HG03432 (cell line): ENCODE measurements at regions not wholly inside any gene's neighbourhood (a gene's known extent, or its start where the extent isn't known, plus 50 kb on each side); places are given as distances from the start of the nearest gene placed in this dataset.

Experiments
- ATAC-seq: cut with Tn5 transposase; IDR thresholded peaks from one replicate; pipeline ENCODE4 v1.9.1; 2021; ENCODE audit warnings: mild to moderate bottlenecking, moderate library complexity; ENCODE audit not compliant: unreplicated experiment

DNA sequence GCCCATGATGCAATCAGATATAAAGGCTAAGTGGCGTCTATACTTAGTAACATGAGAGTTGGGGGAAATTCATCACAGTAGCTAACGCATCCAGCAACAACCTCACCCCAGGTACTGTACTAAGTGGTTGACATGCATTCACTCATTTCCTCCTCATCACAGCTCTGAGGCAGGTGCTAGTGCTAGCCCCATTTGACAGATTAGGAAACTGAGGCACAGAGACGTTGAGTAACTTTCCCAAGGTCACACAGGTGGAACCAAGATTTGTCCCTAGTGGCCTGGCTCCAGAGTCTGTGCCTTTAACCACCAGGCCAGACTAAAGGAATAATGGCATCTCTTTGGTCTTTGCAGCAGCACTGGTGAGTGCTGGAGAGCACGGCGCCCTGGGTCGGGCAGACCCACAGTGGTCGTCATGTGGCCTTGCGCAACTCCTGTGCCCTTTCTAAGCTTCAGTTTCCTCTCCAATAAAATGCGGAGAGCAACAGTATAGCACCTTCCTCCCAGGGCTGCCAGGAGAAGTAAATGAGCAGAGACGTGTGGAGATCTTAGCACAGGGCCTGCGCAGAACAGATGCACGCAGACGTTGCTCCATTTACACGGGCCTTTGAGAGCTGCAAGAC, 186.4 kb downstream of the BCOR start:
- ATAC-seq: no peak

DNA sequence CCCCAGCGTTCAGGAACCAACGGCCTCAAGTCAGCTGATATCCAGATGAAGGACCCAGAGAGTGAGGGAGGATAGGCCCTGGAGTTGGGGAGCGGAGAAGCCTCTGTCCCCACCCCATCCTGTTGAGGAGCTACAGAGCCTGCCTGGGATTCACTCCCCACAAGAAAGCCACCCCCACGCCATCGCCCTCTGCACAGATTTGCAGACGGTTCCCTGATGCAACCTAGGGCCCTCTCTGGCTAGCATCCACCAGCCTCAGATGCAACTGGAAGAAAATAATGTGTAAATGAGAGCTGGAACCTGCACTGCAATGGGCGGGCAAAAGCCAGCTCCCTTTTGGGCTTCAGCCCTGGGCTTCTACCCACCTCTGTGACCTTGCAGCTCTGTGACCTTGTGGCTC, 185.6 kb downstream of the BCOR start:
- ATAC-seq: no peak

- no peak for ATAC-seq
These were observed 182.7 kb downstream of the BCOR start for GRCh38 chrX:39915081-39915480.

- ATAC-seq: no peak
These were observed 182.2 kb downstream of the BCOR start for GRCh38 chrX:39915596-39915995.

GRCh38 chrX:39921838-39922237, 175.9 kb downstream of the BCOR start:
- no peak for ATAC-seq

GRCh38 chrX:39922488-39922887, 175.3 kb downstream of the BCOR start:
- no peak for ATAC-seq

DNA sequence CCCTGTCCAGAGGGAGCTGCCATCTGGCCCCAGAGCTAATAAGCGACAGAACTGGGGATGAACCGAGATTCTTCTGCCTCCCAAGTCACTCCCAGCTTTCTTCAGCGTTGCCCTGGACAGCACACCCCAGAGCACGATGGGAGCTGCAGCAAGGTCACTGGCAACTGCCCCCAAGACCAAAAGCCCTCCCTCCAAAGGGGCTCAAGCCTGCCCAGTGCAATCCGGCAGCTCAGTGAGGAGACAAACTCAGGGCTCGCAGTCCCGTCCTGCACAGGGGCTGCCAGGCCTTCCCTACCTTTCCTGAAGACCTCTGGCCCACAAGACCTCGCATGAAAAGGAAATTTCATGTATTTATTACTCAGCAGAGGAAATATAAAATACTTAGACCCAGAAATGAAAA, 174.8 kb downstream of the BCOR start:
- no peak for ATAC-seq

- ATAC-seq: no peak
These were observed 170.4 kb downstream of the BCOR start for GRCh38 chrX:39927380-39927779.

- ATAC-seq: no peak
These were observed 168.9 kb downstream of the BCOR start for GRCh38 chrX:39928704-39929378.

GRCh38 chrX:39929379-39930025, 168.3 kb downstream of the BCOR start:
- no peak for ATAC-seq

DNA sequence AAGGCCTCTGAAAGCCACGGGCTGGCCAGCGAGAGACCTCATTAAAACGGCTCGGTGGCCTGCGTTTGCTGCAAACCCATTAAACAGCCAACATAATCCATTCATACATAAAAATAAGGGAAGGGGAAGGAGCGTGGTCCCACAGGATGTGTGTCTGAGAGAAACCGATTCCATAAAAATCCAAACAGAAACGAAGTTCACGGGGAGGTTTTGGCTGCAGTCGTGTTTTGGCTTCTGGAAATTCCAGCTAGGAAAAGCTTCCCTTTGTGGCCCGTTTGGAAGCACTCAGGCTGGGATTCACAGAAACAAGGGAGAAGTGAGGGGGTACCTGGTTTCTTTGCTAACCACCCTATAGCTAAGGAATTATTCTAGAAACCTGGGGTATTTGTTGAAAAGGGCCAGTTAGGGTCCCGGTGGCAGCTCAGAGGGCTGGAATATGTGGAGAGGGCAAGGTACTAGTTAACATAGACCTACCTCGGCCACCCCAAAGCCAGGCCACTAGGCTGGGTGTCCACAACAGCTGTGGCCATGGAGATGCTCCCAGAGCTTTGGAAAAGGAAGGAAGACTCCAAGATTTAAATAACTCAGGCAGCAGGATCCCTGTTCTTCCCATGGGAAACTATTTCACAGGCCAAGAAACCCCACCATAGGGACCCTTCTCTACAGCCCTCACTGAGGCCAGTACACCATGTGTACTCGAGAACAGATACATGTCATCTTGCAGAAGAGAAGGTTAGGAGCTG, 166.8 kb downstream of the BCOR start:
- no peak for ATAC-seq

DNA sequence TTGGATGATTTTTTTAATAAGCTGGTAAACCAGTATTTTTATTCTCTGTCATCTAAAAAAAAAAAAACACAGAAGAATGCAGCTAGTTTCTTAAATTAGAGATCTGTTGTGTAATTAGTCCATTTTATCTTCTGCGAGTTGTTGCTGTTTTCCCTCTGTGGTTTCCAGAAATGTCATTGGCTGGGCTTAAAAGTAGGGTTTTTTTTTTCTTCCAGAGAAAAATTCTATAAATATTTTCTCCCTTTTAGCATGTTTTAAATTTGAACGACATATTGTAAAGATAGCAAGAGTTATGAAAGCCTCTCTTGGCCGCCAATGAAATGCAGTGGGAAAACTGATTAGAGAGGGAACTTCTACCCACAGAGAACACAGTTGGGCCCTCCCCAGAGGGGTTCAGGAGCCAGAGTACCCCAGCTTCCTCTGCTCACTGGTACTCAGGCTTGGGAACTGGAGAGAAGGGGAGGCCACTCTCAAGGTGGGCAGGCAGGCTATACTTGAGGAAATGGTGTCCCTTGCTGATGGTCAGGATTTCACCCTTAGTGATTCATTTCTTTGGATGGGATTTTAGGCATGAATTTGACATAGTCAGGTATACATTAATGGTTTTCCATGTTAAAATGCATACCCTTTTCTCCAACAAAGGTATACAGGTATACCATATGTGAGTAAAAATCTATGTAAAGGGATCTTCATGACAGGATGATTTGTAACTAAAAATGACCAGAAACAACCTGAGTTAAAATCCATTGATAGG, 166.1 kb downstream of the BCOR start:
- ATAC-seq: no peak

DNA sequence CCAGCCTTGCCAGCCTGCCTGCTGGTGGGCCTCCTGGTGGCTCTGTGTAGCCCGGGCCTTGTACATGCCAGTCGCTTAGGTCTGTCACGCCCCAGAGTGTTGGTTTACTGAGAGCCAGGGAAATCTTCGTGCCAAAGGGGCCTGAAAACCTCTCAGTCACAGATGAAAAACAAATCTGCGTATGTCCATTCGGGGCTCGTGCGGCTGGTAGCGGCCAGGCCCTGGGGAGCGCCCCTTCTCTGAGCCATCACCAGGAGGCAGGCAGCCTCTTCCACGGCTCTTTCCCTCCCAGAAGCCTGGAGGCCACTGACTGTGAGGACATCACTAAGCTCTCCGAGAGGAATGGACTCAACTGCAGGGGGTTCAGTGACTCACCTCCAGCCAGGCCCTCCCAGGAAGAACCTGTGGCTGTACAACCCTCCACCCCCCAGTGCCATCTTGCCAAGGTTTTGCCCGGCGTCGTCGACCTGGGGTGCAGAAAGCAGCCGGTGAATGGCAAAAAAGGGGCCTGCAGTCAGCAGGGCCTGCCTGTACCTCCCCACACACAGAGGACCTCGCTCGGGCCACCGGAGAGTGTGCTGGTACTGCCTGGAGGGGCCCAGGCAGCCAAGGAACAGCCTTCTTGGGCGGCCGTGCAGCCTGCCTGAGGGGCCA, 162.2 kb downstream of the BCOR start:
- ATAC-seq: no peak

DNA sequence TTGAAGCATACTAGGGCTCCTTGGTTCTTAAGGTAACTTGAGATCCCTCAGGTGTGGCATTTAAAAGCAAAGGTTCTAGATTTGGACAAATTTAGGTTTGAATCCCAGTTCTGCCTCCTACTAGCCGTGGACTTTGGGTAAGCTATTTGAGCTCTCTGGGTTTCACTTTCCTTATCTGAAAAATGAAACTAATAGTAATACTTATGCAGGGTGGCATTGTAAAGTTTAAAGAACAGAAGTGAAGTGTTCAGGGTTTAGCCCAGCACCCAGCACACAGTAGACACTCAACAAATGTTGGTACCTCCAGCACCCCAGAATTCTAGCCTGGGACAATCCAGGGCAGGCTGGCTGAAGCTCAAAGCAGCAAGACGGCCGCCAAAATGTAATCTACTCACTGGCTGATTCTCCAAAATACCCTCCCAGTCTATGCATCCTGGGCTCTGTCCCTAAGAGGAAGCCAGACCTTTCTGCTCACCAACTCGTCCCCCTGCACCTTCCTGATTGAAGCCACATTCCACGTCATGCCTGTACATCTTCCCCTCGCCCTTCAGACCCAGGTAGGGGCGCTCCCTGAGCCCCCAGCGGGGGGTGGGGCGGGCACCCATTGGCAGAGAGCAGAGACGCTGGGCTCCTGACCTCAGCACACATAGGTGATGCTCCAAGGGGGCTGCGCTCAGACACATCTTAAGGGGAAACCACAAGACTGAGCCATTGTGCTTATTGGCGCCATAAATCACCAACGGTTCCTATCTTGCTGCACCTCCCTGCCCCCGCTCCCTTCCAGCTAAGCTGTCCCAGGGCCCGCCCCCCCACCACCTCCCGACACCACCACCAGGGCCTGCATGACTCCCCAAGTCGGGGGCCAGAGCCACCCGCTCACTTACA, 160.6 kb downstream of the BCOR start:
- ATAC-seq: peak; percentile 67

- no peak for ATAC-seq
These were observed 159.3 kb downstream of the BCOR start for GRCh38 chrX:39938466-39938865.

- ATAC-seq: no peak
These were observed 158.1 kb downstream of the BCOR start for GRCh38 chrX:39939678-39940077.

- ATAC-seq: no peak
These were observed 156.3 kb downstream of the BCOR start for GRCh38 chrX:39941332-39941920.

DNA sequence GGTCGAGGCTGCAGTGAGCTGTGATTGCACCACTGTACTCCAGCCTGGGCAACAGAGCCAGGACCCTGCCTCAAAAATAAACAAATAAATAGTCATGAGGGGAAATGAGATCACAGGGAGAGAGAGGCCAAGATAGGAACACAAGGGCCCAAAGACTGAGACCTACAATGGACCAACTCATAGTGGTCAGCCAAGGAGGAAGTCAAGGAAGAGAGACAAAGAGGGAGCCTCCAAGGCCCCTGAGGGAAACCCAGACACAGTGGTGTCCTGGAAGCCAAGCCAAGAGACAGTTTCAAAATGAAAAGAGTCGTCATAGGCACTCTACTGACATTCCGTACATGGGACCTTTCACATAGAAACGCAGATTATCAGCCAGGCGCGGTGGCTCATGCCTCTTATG, 153.3 kb downstream of the BCOR start:
- ATAC-seq: no peak

GRCh38 chrX:39945709-39946108, 152.0 kb downstream of the BCOR start:
- no peak for ATAC-seq
